ENCODE measurements at regions not wholly inside any gene's neighbourhood (a gene's known extent, or its start where the extent isn't known, plus 50 kb on each side); places are given as distances from the start of the nearest gene placed in this dataset.
"Not testable (repeated sequence)": the region's sequence is repeated elsewhere in the genome, so short reads cannot be mapped to it uniquely, and the experiment has no call there.

- no peak for DNase-seq (ENCODE audit: low read depth)
Observed at GRCh38 chr2:242004223-242004901, 134.8 kb downstream of the RTP5 start.

DNA sequence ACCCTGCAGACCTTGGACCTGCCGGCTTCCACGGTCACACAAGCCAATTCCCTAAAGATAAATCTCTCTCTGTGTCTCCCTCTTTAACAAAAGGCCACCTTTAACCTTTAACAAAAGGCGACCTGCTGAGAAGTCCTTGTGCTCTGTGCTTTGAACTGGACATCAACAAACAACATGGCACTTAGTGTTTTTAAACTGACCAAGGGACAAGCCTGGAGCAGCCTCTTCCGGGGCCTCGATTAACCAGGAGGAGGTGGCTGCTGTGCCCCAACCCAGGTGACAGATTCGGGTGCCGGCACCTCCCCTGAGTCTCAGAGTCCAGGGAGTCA lies 135.3 kb downstream of the RTP5 start:
- no peak for DNase-seq (ENCODE audit: low read depth)

DNA sequence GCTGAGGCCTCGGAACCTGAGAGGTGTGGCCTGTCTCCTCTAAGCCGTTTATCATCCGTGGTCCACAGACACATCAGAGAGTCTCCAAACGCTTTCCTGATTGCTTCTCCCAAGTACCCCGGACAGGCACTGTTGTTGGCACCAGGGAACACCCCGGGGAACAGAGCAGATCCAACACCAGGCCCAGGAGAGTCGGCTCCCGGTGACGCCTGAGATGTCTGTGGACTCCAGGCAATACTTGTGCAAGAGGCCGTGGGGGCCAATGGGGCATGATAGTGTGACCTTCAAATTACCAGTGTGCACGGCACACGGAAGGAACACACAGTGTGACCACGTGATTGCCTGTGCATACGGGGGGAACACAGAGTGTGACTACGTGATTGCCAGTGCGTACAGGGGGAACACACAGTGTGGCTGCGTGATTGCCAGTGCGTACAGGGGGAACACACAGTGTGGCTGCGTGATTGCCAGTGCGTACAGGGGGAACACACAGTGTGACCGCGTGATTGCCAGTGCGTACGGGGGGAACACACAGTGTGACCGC lies 136.6 kb downstream of the RTP5 start:
- not testable (repeated sequence) for DNase-seq (ENCODE audit: low read depth)

- DNase-seq (ENCODE audit: low read depth), result not testable (repeated sequence)
Observed at GRCh38 chr2:242008908-242009307, 139.4 kb downstream of the RTP5 start.

GRCh38 chr2:242009846-242010245 lies 140.3 kb downstream of the RTP5 start:
- not testable (repeated sequence) for DNase-seq (ENCODE audit: low read depth)

DNA sequence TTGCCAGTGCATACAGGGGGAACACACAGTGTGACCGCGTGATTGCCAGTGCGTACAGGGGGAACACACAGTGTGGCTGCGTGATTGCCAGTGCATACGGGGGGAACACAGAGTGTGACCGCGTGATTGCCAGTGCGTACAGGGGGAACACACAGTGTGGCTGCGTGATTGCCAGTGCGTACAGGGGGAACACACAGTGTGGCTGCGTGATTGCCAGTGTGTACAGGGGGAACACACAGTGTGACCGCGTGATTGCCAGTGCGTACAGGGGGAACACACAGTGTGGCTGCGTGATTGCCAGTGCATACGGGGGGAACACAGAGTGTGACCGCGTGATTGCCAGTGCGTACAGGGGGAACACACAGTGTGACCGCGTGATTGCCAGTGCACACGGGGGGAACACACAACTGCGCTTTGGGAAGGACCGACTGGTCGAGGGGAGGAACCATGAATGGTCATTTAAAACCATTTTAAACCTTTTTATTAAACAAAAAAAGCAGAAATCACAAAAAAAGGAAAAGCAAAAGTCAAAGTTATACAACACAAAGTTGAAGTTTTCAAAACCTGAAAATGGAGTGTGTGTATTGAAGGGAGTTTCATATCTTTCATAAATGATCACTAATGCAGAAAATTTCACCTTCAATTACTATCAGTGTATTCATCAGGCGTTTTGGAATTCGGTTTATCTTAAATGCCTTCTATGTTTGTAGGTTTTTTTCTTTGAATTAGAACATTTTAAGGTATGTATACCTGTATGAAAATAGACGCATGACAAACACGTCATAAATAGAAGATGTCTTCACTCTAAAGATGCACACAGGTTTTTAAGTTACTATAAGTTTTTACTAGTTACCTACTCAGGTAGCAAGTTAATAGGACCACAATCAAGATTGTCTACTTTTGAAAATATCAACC lies 141.0 kb downstream of the RTP5 start:
- not testable (repeated sequence) for DNase-seq (ENCODE audit: low read depth)

DNA sequence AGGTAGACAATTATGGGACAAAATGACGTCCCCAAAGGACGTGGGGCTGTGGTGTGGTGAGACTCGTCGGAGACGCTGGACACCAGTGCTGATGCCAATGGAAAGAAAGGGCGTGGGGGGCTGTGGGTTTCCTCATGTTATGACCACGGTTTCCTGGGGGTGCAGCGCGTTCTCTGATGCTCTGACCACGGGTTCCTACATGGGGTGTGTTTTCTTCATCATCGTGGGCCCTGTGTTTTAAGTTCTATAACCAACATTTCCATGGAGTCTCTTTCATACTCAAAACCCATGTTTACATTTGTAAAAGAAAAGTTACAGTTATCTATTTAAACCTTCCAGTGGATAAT lies 141.6 kb downstream of the RTP5 start:
- DNase-seq (ENCODE audit: low read depth), result no peak

- DNase-seq (ENCODE audit: low read depth), result no peak
Observed at GRCh38 chr2:242011516-242011915, 142.0 kb downstream of the RTP5 start.

DNA sequence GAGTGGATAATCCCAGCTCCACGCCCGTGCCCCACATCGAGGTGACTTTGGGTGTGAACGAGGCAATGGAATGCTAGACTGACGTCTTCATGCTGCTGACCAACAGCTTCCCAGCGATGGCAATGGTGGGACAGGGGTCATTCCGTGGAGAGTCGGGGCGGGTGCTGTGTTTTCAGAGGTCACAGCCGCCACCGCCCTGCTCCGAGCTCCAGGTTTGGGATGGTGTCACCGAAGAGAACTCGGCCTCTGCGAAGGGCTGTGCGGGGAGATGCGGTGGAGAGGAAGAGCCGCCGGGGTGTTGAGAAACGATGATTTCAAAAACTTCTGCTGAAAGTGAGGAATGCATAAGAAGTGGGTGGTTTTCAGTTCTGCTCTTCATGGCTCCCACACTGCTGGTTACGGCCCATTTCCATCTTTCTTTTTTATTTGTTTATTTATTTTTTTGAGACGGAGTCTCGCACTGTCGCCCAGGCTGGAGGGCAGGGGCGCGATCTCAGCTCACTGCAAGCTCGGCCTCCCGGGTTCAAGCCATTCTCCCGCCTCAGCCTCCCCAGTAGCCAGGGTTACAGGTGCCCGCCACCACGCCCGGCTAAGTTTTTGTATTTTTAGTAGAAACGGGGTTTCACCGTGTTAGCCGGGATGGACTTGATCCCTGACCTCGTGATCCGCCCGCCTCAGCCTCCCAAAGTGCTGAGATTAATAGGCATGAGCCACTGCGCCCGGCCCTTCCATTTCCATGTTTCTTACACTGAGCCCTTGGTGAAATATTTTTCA lies 142.6 kb downstream of the RTP5 start:
- no peak for DNase-seq (ENCODE audit: low read depth)

- DNase-seq (ENCODE audit: low read depth), result no peak
Observed at GRCh38 chr2:242012956-242013764, 143.6 kb downstream of the RTP5 start.

DNA sequence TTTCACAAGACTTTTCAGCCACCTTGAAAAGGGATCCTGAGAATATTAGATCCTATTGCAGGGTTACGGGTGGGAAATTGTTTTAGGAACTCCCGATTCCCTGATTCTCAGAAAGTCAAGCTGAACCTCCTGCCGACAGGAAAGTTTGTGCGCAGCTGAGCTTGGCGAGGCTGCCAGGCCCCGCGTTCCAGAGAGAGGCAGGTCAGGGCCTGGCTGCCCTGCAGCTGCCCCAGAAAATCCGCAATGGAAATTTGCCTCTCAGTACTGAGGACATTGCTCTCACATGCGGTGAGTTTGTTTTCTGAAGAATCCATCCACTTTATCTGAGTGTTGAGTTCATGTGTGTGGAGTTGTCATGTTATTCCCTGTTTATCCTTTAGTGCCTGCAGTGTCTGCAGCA lies 144.2 kb downstream of the RTP5 start:
- DNase-seq (ENCODE audit: low read depth), result no peak

DNA sequence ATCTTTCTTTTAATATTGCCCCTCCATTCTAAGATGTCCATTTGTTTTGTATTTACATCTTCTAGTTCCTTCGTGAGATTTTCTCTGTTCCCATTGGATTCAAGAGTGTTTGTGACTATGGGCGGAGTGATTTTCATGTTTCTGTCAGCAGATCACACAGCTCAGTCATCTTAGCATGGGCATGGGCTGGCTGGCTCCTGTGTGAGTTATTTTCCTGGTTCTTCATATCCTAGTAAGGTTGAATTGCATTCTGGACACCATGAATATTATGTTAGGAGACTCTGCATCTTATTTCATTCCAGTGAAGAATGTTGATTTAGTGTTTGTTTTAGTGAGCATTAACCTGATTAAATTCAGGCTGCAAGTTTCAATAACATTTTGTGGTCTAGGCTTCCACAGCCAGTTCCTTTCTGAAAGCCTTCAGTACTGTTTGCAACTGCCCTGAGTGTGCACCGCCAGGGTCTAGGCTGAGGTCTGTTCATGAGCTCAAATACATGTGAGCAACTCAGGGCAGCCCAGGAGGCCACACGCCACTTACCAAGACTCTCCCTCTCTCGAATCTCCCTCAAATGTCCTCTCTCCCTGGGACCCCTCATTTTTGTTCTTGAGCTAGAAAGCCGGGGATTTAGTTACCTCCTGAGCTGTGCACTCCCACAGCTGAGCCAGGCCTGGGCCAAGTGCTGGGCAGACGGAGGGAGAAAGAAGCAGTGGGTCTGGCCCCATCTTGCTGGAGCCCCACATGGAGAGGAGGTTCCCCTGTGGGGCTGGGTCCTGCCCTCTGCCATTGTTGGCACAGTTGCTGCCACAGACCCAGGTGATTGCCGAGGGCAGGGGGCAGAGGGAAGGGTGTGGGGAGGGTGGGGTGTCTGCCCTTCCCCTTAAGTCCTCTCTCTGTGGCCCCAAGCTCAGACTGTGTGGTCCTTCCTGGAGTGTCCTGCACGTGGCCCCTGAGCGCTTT lies 145.9 kb downstream of the RTP5 start:
- DNase-seq (ENCODE audit: low read depth), result no peak

DNA sequence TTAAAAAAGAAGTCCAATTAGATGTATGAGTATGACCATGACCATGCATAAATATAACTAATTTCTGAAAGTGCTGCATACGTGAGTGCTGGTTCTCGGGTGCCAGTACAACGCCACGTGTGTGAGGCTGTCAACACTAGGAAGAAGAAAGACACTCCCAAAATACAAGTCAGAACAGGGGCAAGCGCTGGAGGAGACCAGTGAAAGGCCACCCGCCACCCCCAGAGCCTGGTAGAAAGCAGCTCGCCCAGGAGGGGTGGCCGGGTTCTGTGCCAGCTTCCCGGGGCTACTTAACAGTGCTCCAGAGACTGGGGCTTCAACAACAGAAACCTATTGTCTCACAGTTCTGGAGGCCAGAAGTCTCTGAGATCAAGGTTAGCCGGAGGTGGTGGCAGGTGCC lies 147.6 kb downstream of the RTP5 start:
- no peak for DNase-seq (ENCODE audit: low read depth)

DNA sequence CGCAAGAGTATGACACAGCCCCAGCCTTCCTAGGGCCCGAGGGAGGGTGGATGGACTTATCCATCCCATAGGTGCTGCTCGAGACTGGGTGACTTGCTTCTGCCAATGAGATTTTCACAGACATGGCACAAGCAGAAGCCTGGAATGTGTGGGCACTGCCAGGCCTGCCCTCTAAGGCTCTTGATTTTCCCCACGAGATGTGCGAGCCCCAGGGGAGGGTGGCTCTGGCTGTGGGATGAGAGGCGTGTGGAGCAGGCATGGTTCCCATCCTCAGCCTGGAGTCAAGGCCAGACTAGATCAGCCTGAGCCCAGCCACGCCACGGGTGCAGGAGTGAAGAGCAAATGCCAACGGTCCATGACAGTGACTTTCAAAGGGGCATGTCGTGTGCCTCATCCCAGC lies 148.9 kb downstream of the RTP5 start:
- not testable (repeated sequence) for DNase-seq (ENCODE audit: low read depth)

- DNase-seq (ENCODE audit: low read depth), result no peak
Observed at GRCh38 chr2:242019344-242019743, 149.8 kb downstream of the RTP5 start.

DNA sequence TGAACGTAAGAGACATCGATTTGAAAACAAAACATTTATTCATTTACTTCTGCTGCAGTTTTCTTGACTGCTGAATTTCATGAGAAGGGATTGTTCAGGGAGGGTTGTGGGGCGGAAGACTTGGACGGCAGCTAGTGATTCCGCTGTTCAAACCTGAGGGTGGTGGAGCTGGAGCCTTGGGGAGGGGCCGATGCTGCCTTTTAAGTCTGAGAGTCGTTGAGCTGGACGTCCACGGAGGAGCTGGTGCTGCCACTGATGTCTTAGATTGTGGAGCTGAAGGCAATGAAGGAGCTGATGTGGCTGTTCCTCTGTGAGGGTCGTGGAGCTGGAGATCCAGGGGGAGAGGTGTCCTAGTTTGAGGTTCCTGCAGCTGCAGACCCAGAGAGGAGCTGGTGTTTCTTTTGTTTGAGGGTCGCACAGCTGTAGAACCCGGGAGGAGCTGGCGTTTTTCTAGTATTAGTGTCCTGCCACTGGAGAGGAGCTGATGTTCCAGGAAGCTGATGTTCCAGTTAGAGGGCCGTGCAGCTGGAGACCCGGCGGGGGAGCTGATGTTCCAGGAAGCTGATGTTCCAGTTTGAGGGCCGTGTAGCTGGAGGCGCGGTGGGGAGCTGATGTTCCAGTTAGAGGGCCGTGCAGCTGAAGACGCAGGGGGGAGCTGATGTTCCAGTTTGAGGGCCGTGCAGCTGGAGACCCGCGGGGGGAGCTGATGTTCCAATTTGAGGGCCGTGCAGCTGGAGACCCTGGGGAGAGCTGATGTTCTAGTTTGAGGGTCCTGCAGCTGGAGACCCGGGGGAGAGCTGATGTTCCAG lies 150.9 kb downstream of the RTP5 start:
- no peak for DNase-seq (ENCODE audit: low read depth)

DNA sequence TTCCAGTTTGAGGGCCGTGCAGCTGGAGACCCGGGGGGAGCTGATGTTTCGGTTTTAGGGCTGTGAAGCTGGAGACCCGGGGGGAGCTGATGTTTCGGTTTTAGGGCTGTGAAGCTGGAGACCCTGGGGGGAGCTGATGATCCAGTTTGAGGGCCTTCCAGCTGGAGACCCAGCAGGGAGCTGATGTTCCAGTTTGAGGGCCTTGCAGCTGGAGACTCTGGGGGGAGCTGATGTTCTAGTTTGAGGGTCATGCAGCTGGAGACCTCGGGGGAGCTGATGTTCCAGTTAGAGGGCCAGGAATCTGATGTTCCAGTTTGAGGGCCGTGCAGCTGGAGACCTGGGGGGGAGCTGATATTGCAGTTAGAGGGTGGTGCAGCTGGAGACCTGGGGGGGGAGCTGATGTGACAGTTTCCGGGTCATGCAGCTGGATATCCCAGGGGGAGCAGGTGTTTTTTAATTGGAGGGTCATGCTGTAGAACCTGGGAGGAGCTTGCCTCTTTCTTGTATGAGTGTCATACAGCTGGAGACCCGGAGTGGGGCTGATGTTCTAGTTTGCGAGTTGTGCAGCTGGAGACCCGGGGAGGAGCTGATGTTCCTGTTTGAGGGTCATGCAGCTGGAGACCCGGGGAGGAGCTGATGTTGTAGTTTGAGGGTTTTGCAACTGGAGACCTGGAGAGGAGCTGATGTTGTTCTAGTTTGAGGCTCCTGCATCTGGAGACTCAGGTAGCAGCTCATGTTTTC lies 153.2 kb downstream of the RTP5 start:
- DNase-seq (ENCODE audit: low read depth), result no peak

DNA sequence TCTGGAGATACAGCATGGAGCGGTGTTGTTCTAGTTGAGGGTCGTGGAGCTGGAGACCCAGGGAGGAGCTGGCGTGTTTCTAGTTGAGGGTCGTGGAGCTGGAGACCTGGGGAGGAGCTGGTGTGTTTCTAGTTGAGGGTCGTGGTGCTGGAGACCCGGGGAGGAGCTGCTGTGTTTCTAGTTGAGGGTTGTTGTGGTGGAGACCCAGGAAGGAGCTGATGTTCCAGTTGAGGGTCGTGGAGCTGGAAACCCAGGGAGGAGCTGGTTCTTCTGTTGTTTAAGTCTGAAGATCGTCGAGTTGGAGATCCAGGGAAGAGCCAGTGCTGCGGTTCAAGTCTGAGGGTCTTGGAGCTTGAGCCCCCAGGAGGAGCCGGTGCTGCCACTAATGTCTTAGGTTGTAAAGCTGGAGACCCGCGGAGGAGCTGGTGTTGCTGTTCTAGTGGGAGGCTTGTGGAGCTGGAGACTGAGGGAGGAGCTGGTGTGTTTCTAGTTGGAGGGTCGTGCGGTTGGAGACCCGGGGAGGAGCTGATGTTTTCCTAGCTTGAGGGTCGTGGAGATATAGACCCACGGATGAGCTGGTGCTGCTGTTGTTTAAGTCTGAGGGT lies 155.3 kb downstream of the RTP5 start:
- DNase-seq (ENCODE audit: low read depth), result no peak
